Erythroblast (primary cell): ENCODE measurements at regions not wholly inside any gene's neighbourhood (a gene's known extent, or its start where the extent isn't known, plus 50 kb on each side); places are given as distances from the start of the nearest gene placed in this dataset.

Experiments used
- GATA1 ChIP-seq: IDR thresholded peaks from 2 replicates; pipeline ENCODE4 v1.6.1; 2011; ENCODE audit warnings: low read depth, mild to moderate bottlenecking, control low read depth, low read length, moderate library complexity
- POLR2A ChIP-seq: IDR thresholded peaks from 2 replicates; pipeline ENCODE4 v1.6.1; 2011; ENCODE audit warnings: mild to moderate bottlenecking, low read length

- TF ChIP-seq POLR2A (no peak), GATA1 (no peak)
These were observed 116.5 kb downstream of the SALL1 start for GRCh38 chr16:51034481-51035109.
